SK-N-SH (cell line): ENCODE measurements at regions not wholly inside any gene's neighbourhood (a gene's known extent, or its start where the extent isn't known, plus 50 kb on each side); places are given as distances from the start of the nearest gene placed in this dataset.

Experiments used
- CTCF ChIA-PET: fragments of 300-600, 350-600 bp; formaldehyde crosslinking; extraction: SDS; loops from one replicate; lab custom pipeline; 2021; lab: Yijun Ruan, JAX
- POLR2A ChIA-PET: fragments of 350-600 bp; sonication (Branson Sonifier 250); formaldehyde crosslinking; extraction: SDS; loops from one replicate; lab custom pipeline; 2020; ENCODE audit warnings: antibody characterized with exemption, inconsistent platforms; lab: Yijun Ruan, JAX
- DNase-seq: peaks from one replicate; pipeline ENCODE4 v3.0.0; 2012
- H2AFZ ChIP-seq: fragments of 200-600 bp; sonication (generic); 2 replicates; pipeline ENCODE4 v1.8.1; 2016; ENCODE audit warnings: antibody characterized with exemption, mild to moderate bottlenecking, low read depth
- H3F3A ChIP-seq: fragments of 200-600 bp; sonication (generic); replicated peaks from 2 replicates; pipeline ENCODE3; 2016; ENCODE audit warnings: antibody characterized with exemption, mild to moderate bottlenecking; ENCODE audit not compliant: insufficient read depth
- H3K27ac ChIP-seq, 2 experiments: fragments of 200-500 bp in 1 of 2; fragments of 200-600 bp in 1 of 2; sonication (Bioruptor generic) in 1 of 2; sonication (generic), shearing (Covaris generic) in 1 of 2; 2 replicates each; pipeline versions ENCODE4 v1.5.1 to v1.6.1; 2014 to 2016; ENCODE audit warnings: low read depth in 2 of 2, inconsistent platforms in 1 of 2, low read length in 1 of 2, mild to moderate bottlenecking in 1 of 2, mixed read lengths in 1 of 2
- H3K27me3 ChIP-seq: fragments of 200-600 bp; sonication (generic), shearing (Covaris generic); 2 replicates; pipeline ENCODE4 v1.6.1; 2016; ENCODE audit warnings: mixed run types; ENCODE audit not compliant: insufficient read depth
- H3K36me3 ChIP-seq, 2 experiments: fragments of 200-500 bp in 1 of 2; fragments of 200-600 bp in 1 of 2; sonication (Bioruptor generic) in 1 of 2; sonication (generic) in 1 of 2; replicated peaks in 1 of 2; 2 replicates each; pipeline versions ENCODE3 to v1.5.1; 2014 to 2016; ENCODE audit warnings: low read length in 1 of 2, mild to moderate bottlenecking in 1 of 2; ENCODE audit not compliant: insufficient read depth in 2 of 2, control insufficient read depth in 1 of 2
- H3K4me1 ChIP-seq, 2 experiments: fragments of 200-500 bp in 1 of 2; fragments of 200-600 bp in 1 of 2; sonication (Bioruptor generic) in 1 of 2; sonication (generic), shearing (Covaris generic) in 1 of 2; 2 replicates each; pipeline versions ENCODE4 v1.5.1 to v1.6.1; 2014 to 2016; ENCODE audit warnings: low read depth in 1 of 2, low read length in 1 of 2, mixed run types in 1 of 2; ENCODE audit not compliant: insufficient read depth in 2 of 2, control insufficient read depth in 1 of 2
- H3K4me2 ChIP-seq: fragments of 200-600 bp; sonication (generic), shearing (Covaris generic); 2 replicates; pipeline ENCODE4 v1.6.1; 2017; ENCODE audit warnings: mixed run types
- H3K4me3 ChIP-seq, 2 experiments: fragments of 200-500 bp in 1 of 2; fragments of 200-600 bp in 1 of 2; sonication (Bioruptor generic) in 1 of 2; sonication (generic), shearing (Covaris generic) in 1 of 2; 2 replicates each; pipeline versions ENCODE4 v1.5.1 to v1.8.1; 2014 to 2016; ENCODE audit warnings: low read depth in 2 of 2, inconsistent platforms in 1 of 2, low read length in 1 of 2, mild to moderate bottlenecking in 1 of 2, mixed read lengths in 1 of 2, moderate library complexity in 1 of 2
- H3K79me2 ChIP-seq: fragments of 200-600 bp; sonication (generic); 2 replicates; pipeline ENCODE4 v1.8.1; 2017; ENCODE audit warnings: mild to moderate bottlenecking; ENCODE audit not compliant: insufficient read depth
- H3K9ac ChIP-seq: fragments of 200-600 bp; sonication (generic); 2 replicates; pipeline ENCODE4 v1.6.1; 2017; ENCODE audit warnings: mixed run types
- H3K9me2 ChIP-seq: fragments of 200-600 bp; sonication (generic); 2 replicates; pipeline ENCODE4 v1.6.1; 2017; ENCODE audit warnings: mixed run types
- H3K9me3 ChIP-seq: fragments of 200-600 bp; sonication (generic); 2 replicates; pipeline ENCODE4 v1.6.1; 2017; ENCODE audit warnings: mixed run types, mild to moderate bottlenecking, moderate library complexity
- H4K20me1 ChIP-seq: fragments of 200-600 bp; sonication (generic); 2 replicates; pipeline ENCODE4 v1.6.1; 2017; ENCODE audit warnings: mild to moderate bottlenecking, mixed run types; ENCODE audit not compliant: insufficient read depth
- EP300 ChIP-seq, 2 experiments: IDR thresholded peaks; 2 replicates each; pipeline versions ENCODE4 v1.4.0 to v1.6.1; 2012; ENCODE audit warnings: borderline replicate concordance in 1 of 2, low read depth in 1 of 2, low read length in 1 of 2
- EZH2phosphoT487 ChIP-seq: fragments of 200-600 bp; sonication (generic); IDR thresholded peaks from 2 replicates; pipeline ENCODE4 v1.6.1; 2017; ENCODE audit warnings: low read depth, mixed run types, mild to moderate bottlenecking, antibody characterized with exemption, moderate library complexity, borderline replicate concordance
- GABPA ChIP-seq: IDR thresholded peaks from 2 replicates; pipeline ENCODE4 v1.4.0; 2012; ENCODE audit warnings: low read depth, mild to moderate bottlenecking
- GATA2 ChIP-seq: sonication (generic); formaldehyde crosslinking; IDR thresholded peaks from 2 replicates; pipeline ENCODE4 v1.5.0; 2020; ENCODE audit warnings: mild to moderate bottlenecking, missing genetic modification reagents
- IRF3 ChIP-seq: fragments of 150-350 bp; IDR thresholded peaks from 2 replicates; pipeline ENCODE4 v1.6.1; 2016; ENCODE audit warnings: mild to moderate bottlenecking, low read depth, low read length
- MAX ChIP-seq: IDR thresholded peaks from 2 replicates; pipeline ENCODE4 v1.4.0; 2012; ENCODE audit warnings: low read depth
- NFIC ChIP-seq: IDR thresholded peaks from 2 replicates; pipeline ENCODE4 v1.4.0; 2012; ENCODE audit warnings: borderline replicate concordance
- POLR2AphosphoS5 ChIP-seq: IDR thresholded peaks from 2 replicates; pipeline ENCODE4 v1.6.1; 2012; ENCODE audit warnings: low read depth, low read length
- RCOR1 ChIP-seq: fragments of 150-350 bp; IDR thresholded peaks from 2 replicates; pipeline ENCODE4 v1.6.1; 2017; ENCODE audit warnings: antibody characterized with exemption, low read length
- RXRA ChIP-seq: IDR thresholded peaks from 2 replicates; pipeline ENCODE4 v1.4.0; 2012; ENCODE audit warnings: low read depth, mild to moderate bottlenecking, borderline replicate concordance
- SIN3A ChIP-seq: IDR thresholded peaks from 2 replicates; pipeline ENCODE4 v1.6.1; 2012; ENCODE audit warnings: low read depth, mild to moderate bottlenecking, low read length, moderate library complexity, borderline replicate concordance
- TCF12 ChIP-seq: IDR thresholded peaks from 2 replicates; pipeline ENCODE4 v1.4.0; 2012
- TEAD4 ChIP-seq: IDR thresholded peaks from 2 replicates; pipeline ENCODE4 v1.4.0; 2012; ENCODE audit warnings: mild to moderate bottlenecking, borderline replicate concordance; ENCODE audit not compliant: insufficient read depth
- USF1 ChIP-seq: IDR thresholded peaks from 2 replicates; pipeline ENCODE4 v1.4.0; 2012; ENCODE audit warnings: low read depth, borderline replicate concordance
- YY1 ChIP-seq: IDR thresholded peaks from 2 replicates; pipeline ENCODE4 v1.4.0; 2012; ENCODE audit warnings: low read depth, mild to moderate bottlenecking
- WGBS: methylation state at CpG from one replicate; pipeline ENCODE4 v1.1.6; 2017; ENCODE audit warnings: low lambda C conversion rate; 5-methylcytosine and 5-hydroxymethylcytosine counted together
- TF ChIP-seq, protein P1 (sequence below): fragments of 200-600 bp; sonication (generic); IDR thresholded peaks from 2 replicates; pipeline ENCODE4 v1.6.1; 2017; ENCODE audit warnings: antibody characterized with exemption, mild to moderate bottlenecking, moderate library complexity
- TF ChIP-seq, protein P2 (sequence below): IDR thresholded peaks from 2 replicates; pipeline ENCODE4 v1.4.0; 2012; ENCODE audit warnings: low read depth, borderline replicate concordance

DNA sequence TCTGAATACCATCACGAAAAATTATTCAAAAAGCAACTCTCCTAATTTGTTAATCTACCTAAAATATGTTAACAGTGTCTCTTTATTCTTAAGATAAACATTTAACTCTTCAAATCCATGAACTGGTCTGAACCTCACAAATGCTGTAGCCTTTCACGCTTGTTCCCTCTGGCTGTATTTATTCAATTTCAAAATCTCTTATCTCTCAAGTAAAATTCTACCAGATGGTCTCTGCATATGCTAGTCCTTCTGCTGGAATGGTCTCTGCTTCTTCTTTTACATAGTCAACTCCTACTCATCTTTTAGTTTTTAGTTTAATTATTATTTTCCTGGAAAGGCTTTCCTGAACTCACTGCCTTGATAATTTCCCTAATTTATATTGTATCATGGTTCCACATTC lies 232.9 kb upstream of the PCDH20 start:
- no peaks in the 10 kb centered on the region for H3K36me3 ChIP-seq
- DNase-seq: peak; percentile 18
- 9% methylated on average over 2 of the region's 2 CpGs for WGBS
- no peak overlapping the region for H3K27ac ChIP-seq
- H4K20me1 ChIP-seq: no peaks in the 10 kb centered on the region
- H3K4me1 ChIP-seq: peaks cover 0 to 3% of the 10 kb centered on the region in 2 experiments; a peak in 1 of 4 replicates
- no peak overlapping the region for H3K4me3 ChIP-seq
- no peaks in the 10 kb centered on the region for H3K9me2 ChIP-seq
- H3K9me3 ChIP-seq: no peaks in the 10 kb centered on the region
- H3F3A ChIP-seq: no peaks in the 10 kb centered on the region
- no peaks in the 10 kb centered on the region for H3K27me3 ChIP-seq
- ChIA-PET CTCF (no interaction called here), POLR2A (no interaction called here)
- H2AFZ ChIP-seq: no peak overlapping the region
- no peaks in the 10 kb centered on the region for H3K79me2 ChIP-seq
- TF ChIP-seq TCF12: no peak
- peak; percentile 77; the same call in 1 of the 2 replicates for TF ChIP-seq RCOR1
- TF ChIP-seq EP300 (IDR thresholded peaks at IDR 0.05; ENCODE audit: borderline replicate concordance in 1 of 2, low read depth in 1 of 2, low read length in 1 of 2): peak in 1 of 2 experiments; percentile 69; a peak in 2 of 4 replicates
- TF ChIP-seq, protein P1, sequence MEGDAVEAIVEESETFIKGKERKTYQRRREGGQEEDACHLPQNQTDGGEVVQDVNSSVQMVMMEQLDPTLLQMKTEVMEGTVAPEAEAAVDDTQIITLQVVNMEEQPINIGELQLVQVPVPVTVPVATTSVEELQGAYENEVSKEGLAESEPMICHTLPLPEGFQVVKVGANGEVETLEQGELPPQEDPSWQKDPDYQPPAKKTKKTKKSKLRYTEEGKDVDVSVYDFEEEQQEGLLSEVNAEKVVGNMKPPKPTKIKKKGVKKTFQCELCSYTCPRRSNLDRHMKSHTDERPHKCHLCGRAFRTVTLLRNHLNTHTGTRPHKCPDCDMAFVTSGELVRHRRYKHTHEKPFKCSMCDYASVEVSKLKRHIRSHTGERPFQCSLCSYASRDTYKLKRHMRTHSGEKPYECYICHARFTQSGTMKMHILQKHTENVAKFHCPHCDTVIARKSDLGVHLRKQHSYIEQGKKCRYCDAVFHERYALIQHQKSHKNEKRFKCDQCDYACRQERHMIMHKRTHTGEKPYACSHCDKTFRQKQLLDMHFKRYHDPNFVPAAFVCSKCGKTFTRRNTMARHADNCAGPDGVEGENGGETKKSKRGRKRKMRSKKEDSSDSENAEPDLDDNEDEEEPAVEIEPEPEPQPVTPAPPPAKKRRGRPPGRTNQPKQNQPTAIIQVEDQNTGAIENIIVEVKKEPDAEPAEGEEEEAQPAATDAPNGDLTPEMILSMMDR: no peak
- peak; percentile 65; the same call in 1 of the 2 replicates for TF ChIP-seq GATA2 (CRISPR knock-in tag)
- H3K4me2 ChIP-seq: no peak overlapping the region
- H3K9ac ChIP-seq: no peak overlapping the region

DNA sequence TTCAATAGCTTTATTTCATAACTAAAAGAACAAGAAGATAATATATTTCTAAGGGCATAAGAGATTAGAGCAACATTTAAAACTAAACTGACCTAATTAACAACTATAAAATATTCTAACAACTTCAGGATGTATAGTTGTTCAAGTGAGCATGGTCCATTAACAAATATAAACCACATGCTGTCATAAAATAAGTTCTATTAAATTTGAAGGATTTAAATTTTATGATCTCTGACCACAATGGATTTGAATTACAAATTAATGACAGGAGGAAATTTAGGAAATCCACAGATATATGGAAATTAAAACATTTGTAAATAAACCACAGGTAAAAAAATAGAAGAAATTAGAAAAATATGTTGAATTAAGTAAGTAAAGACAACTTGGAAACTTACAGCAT lies 196.5 kb upstream of the PCDH20 start:
- POLR2A ChIA-PET: no interaction called here
- H3K9me3 ChIP-seq: no peaks in the 10 kb centered on the region
- no peak overlapping the region for H3K27ac ChIP-seq
- DNase-seq: no peak
- H2AFZ ChIP-seq: no peak overlapping the region
- no peaks in the 10 kb centered on the region; a peak in 1 of 4 replicates for H3K4me1 ChIP-seq
- no peak overlapping the region for H3K4me2 ChIP-seq
- CTCF ChIA-PET: no interaction called here
- no peaks in the 10 kb centered on the region for H3K36me3 ChIP-seq
- H3K9ac ChIP-seq: no peak overlapping the region
- H3K79me2 ChIP-seq: no peaks in the 10 kb centered on the region
- H4K20me1 ChIP-seq: no peaks in the 10 kb centered on the region
- no peak for TF ChIP-seq TEAD4
- no peak for TF ChIP-seq IRF3
- TF ChIP-seq RCOR1: no peak
- TF ChIP-seq TCF12: no peak
- TF ChIP-seq NFIC: no peak
- TF ChIP-seq, protein P1: no peak
- no peak for TF ChIP-seq YY1
- no peak for TF ChIP-seq GABPA
- TF ChIP-seq USF1: no peak
- TF ChIP-seq POLR2AphosphoS5: no peak
- no peak for TF ChIP-seq GATA2 (CRISPR knock-in tag)
- TF ChIP-seq EZH2phosphoT487: no peak
- TF ChIP-seq, protein P2, sequence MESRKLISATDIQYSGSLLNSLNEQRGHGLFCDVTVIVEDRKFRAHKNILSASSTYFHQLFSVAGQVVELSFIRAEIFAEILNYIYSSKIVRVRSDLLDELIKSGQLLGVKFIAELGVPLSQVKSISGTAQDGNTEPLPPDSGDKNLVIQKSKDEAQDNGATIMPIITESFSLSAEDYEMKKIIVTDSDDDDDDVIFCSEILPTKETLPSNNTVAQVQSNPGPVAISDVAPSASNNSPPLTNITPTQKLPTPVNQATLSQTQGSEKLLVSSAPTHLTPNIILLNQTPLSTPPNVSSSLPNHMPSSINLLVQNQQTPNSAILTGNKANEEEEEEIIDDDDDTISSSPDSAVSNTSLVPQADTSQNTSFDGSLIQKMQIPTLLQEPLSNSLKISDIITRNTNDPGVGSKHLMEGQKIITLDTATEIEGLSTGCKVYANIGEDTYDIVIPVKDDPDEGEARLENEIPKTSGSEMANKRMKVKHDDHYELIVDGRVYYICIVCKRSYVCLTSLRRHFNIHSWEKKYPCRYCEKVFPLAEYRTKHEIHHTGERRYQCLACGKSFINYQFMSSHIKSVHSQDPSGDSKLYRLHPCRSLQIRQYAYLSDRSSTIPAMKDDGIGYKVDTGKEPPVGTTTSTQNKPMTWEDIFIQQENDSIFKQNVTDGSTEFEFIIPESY: no peak
- no peak for TF ChIP-seq MAX
- no peak for TF ChIP-seq RXRA
- no peak for TF ChIP-seq SIN3A
- H3K9me2 ChIP-seq: no peaks in the 10 kb centered on the region
- no peak overlapping the region for H3K4me3 ChIP-seq
- H3F3A ChIP-seq: no peaks in the 10 kb centered on the region
- no peaks in the 10 kb centered on the region for H3K27me3 ChIP-seq
